K562 (cell line): ENCODE measurements at regions not wholly inside any gene's neighbourhood (a gene's known extent, or its start where the extent isn't known, plus 50 kb on each side); places are given as distances from the start of the nearest gene placed in this dataset.
A peak's percentile ranks its signal among the peaks of the same experiment; 100 is the strongest.
"Not testable (repeated sequence)": the region's sequence is repeated elsewhere in the genome, so short reads cannot be mapped to it uniquely, and the experiment has no call there.

ENCODE experiments used
- ATAC-seq: fragments of 200-7000 bp; cut with Tn5 transposase; 3 replicates; pipeline ENCODE4 v1.9.1; 2020; ENCODE audit warnings: moderate library complexity
- BruUV-seq: library from RNA; stranded (reverse); fragments of 400-500 nt; replicated peaks from 2 replicates; lab custom pipeline; 2021; lab: Mats Ljungman, UMichigan
- CTCF ChIA-PET: fragments of 300-600 bp; formaldehyde crosslinking; extraction: SDS; loops from one replicate; lab custom pipeline; 2021; ENCODE audit warnings: low intra/inter-chr PET ratio; lab: Yijun Ruan, JAX
- POLR2A ChIA-PET: fragments of 300-600, 350-650 bp; sonication (Branson Sonifier 250); formaldehyde crosslinking; extraction: SDS; loops from one replicate; lab custom pipeline; 2021; ENCODE audit warnings: antibody characterized with exemption, inconsistent platforms; lab: Yijun Ruan, JAX
- DNase-seq, 4 experiments: peaks; one replicate each; pipeline versions ENCODE4 v3.0.0 to v3.0.0-alpha.2; 2011 to 2018; ENCODE audit warnings: low spot score in 3 of 4, mixed read lengths in 3 of 4; ENCODE audit errors: extremely low read depth in 1 of 4
- FAIRE-seq: peaks from 2 replicates; lab custom pipeline; 2011; peaks lifted over from hg19 to GRCh38; lab: Jason Lieb, UNC
- H2AFZ ChIP-seq: 2 replicates; pipeline ENCODE4 v1.6.0; 2011; ENCODE audit warnings: low read depth, low read length, control low read depth, inconsistent platforms
- H3K27ac ChIP-seq: fragments of 200-600 bp; 3 replicates; pipeline ENCODE4 v1.8.0; 2011; ENCODE audit warnings: low read depth, mild to moderate bottlenecking, control low read depth, inconsistent platforms, low read length, moderate library complexity, mixed read lengths; ENCODE audit errors: extremely low read depth
- H3K27me3 ChIP-seq, 2 experiments: fragments of 300-600 bp in 1 of 2; 2 replicates in 1 of 2; 3 replicates in 1 of 2; pipeline versions ENCODE4 v1.6.0 to v1.8.0; 2011; ENCODE audit warnings: inconsistent platforms in 2 of 2, low read length in 2 of 2, mild to moderate bottlenecking in 1 of 2, mixed read lengths in 1 of 2, moderate library complexity in 1 of 2; ENCODE audit not compliant: control insufficient read depth in 2 of 2, insufficient read depth in 2 of 2
- H3K36me3 ChIP-seq: fragments of 300-600 bp; 3 replicates; pipeline ENCODE4 v1.8.0; 2011; ENCODE audit warnings: mild to moderate bottlenecking, low read length, inconsistent platforms; ENCODE audit not compliant: control insufficient read depth, insufficient read depth
- H3K4me1 ChIP-seq, 2 experiments: fragments of 200-600 bp in 1 of 2; replicated peaks in 1 of 2; 2 replicates in 1 of 2; 3 replicates in 1 of 2; pipeline versions ENCODE4 v1.5.1 to v1.8.0; 2011; ENCODE audit warnings: inconsistent platforms in 2 of 2, low read length in 2 of 2, mild to moderate bottlenecking in 1 of 2, mixed read lengths in 1 of 2, moderate library complexity in 1 of 2; ENCODE audit not compliant: control insufficient read depth in 2 of 2, insufficient read depth in 2 of 2
- H3K4me2 ChIP-seq: 2 replicates; pipeline ENCODE4 v1.6.1; 2011; ENCODE audit warnings: low read length, control low read depth, inconsistent platforms, mixed read lengths; ENCODE audit not compliant: insufficient read depth
- H3K4me3 ChIP-seq: fragments of 200-600 bp; sonication (generic), shearing (Covaris generic); 2 replicates; pipeline ENCODE4 v1.5.1; 2016; ENCODE audit warnings: control low read depth, inconsistent platforms
- H3K79me2 ChIP-seq: fragments of 200-600 bp; 3 replicates; pipeline ENCODE4 v1.8.0; 2011; ENCODE audit warnings: low read length, inconsistent platforms; ENCODE audit not compliant: control insufficient read depth, insufficient read depth
- H3K9ac ChIP-seq, 2 experiments: 2 replicates each; pipeline versions ENCODE4 v1.6.0 to v1.6.1; 2011; ENCODE audit warnings: low read depth in 2 of 2, low read length in 2 of 2, control low read depth in 1 of 2, inconsistent platforms in 1 of 2, mild to moderate bottlenecking in 1 of 2, mixed read lengths in 1 of 2; ENCODE audit not compliant: insufficient read depth in 1 of 2
- H3K9me1 ChIP-seq: one replicate; pipeline ENCODE4 v1.6.0; 2011; ENCODE audit warnings: inconsistent platforms, mild to moderate bottlenecking, low read length, moderate library complexity; ENCODE audit not compliant: control insufficient read depth, insufficient read depth
- H3K9me3 ChIP-seq: replicated peaks from 2 replicates; pipeline ENCODE4 v1.5.1; 2011; ENCODE audit warnings: low read depth, low read length, inconsistent platforms; ENCODE audit not compliant: control insufficient read depth, insufficient read depth
- H4K20me1 ChIP-seq: replicated peaks from 2 replicates; pipeline ENCODE4 v1.6.1; 2011; ENCODE audit warnings: low read length, inconsistent platforms, mixed read lengths; ENCODE audit not compliant: control insufficient read depth, insufficient read depth
- C11orf30 ChIP-seq: fragments of 450-650 bp; IDR thresholded peaks from 2 replicates; pipeline ENCODE4 v1.6.1; 2016; ENCODE audit warnings: low read depth, mild to moderate bottlenecking
- CXXC5 ChIP-seq: fragments of 250-450 bp; sonication (Bioruptor Pico); IDR thresholded peaks from 2 replicates; pipeline ENCODE4 v1.8.0; 2022; ENCODE audit warnings: inconsistent platforms, mild to moderate bottlenecking, moderate library complexity
- EGR1 ChIP-seq: fragments of 450-650 bp; conservative IDR thresholded peaks from 2 replicates; pipeline ENCODE4 v1.6.1; 2017; ENCODE audit warnings: mild to moderate bottlenecking
- FOXK2 ChIP-seq, 2 experiments: fragments of 450-650 bp; IDR thresholded peaks in 1 of 2; conservative IDR thresholded peaks in 1 of 2; 2 replicates each; pipeline ENCODE4 v1.6.1; 2016; ENCODE audit warnings: low read depth in 2 of 2, mild to moderate bottlenecking in 1 of 2
- MAFF ChIP-seq: IDR thresholded peaks from 2 replicates; pipeline ENCODE4 v1.6.1; 2012; ENCODE audit warnings: low read length, improper control_type of control experiment
- MAFG ChIP-seq: fragments of 450-650 bp; conservative IDR thresholded peaks from 2 replicates; pipeline ENCODE4 v1.6.1; 2016; ENCODE audit warnings: missing genetic modification characterization, missing compliant biosample characterization
- NR4A1 ChIP-seq, 2 experiments: fragments of 250-450 bp in 1 of 2; fragments of 450-650 bp in 1 of 2; sonication (Bioruptor Pico) in 1 of 2; IDR thresholded peaks; 2 replicates each; pipeline versions ENCODE4 v1.4.0 to v1.6.1; 2016 to 2020; ENCODE audit warnings: mild to moderate bottlenecking in 2 of 2, missing compliant biosample characterization in 1 of 2, missing genetic modification characterization in 1 of 2, moderate library complexity in 1 of 2
- TAF9B ChIP-seq: fragments of 450-650 bp; IDR thresholded peaks from 2 replicates; pipeline ENCODE4 v1.6.1; 2018; ENCODE audit warnings: mild to moderate bottlenecking; ENCODE audit not compliant: partially characterized antibody
- ZNF133 ChIP-seq: fragments of 250-450 bp; sonication (Bioruptor Pico); IDR thresholded peaks from 2 replicates; pipeline ENCODE4 v1.4.0; 2020; ENCODE audit warnings: mild to moderate bottlenecking
- ZNF316 ChIP-seq: fragments of 450-650 bp; IDR thresholded peaks from 2 replicates; pipeline ENCODE4 v1.6.1; 2016
- ZSCAN32 ChIP-seq: fragments of 450-650 bp; formaldehyde crosslinking; IDR thresholded peaks from 2 replicates; pipeline ENCODE4 v1.4.0; 2020; ENCODE audit warnings: mild to moderate bottlenecking, moderate library complexity
- WGBS: fragments of 100-300 bp; shearing (Covaris generic); methylation state at CpG from one replicate; pipeline ENCODE4 v1.1.6; 2016; ENCODE audit warnings: low coverage, mixed read lengths; ENCODE audit not compliant: insufficient coverage; ENCODE audit errors: missing lambda C conversion rate; 5-methylcytosine and 5-hydroxymethylcytosine counted together
- in situ Hi-C: fragments of 300-500 bp; cut with MboI; formaldehyde crosslinking; loops from 4 replicates; pipeline ENCODE4 v1.15.0; 2018; ENCODE audit warnings: inconsistent platforms, mixed read lengths
- intact Hi-C: fragments of 100-400 bp; cut with micrococcal nuclease; formaldehyde crosslinking; loops from 2 replicates; pipeline ENCODE4 v1.14.2; 2022
- TF ChIP-seq, protein P1 (sequence below): fragments of 450-650 bp; IDR thresholded peaks from 2 replicates; pipeline ENCODE4 v1.6.1; 2016; ENCODE audit warnings: borderline replicate concordance

DNA sequence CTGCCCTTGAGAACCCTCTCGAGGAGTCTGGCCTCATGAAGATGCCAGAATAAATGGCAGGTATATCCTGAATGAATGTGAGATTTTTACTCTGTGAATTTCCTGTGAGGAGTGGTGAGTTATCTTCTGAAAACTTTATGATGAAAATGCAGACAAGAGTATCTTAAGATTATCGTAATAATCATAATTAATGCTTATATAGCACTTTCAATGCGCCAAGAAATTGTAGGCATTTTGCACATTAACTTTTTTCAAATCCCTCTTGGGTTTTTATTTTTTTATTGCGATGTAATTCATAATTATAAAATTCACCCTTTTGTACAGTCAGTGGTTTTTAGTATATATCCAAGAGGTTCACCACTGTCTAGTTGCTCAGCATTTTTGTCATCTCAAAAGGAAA lies 135.1 kb downstream of the FOXD4L6 start:
- H4K20me1 ChIP-seq, H3K4me1 ChIP-seq, in situ Hi-C loops, intact Hi-C loops, FAIRE-seq, DNase-seq, H3K9me1 ChIP-seq, BruUV-seq, H2AFZ ChIP-seq, CTCF ChIA-PET, POLR2A ChIA-PET, H3K27ac ChIP-seq, H3K9me3 ChIP-seq, H3K36me3 ChIP-seq, ATAC-seq, H3K27me3 ChIP-seq: not testable (repeated sequence)
- Histone ChIP-seq H3K79me2 (peaks cover 24% of the 10 kb centered on the region), H3K4me2 (peak overlapping the region; percentile 60), H3K4me3 (peak overlapping the region; percentile 64), H3K9ac (peak overlapping the region in 1 of 2 experiments; percentile 91; a peak in 1 of 4 replicates)
- TF ChIP-seq MAFG (tag): peak; percentile 58; the same call in 1 of the 2 replicates
- TF ChIP-seq ZNF316: peak; percentile 86
- TF ChIP-seq MAFF: peak; percentile 27; the same call in 1 of the 2 replicates
- TF ChIP-seq C11orf30: peak; percentile 67
- 51% methylated on average over 3 of the region's 4 CpGs for WGBS

DNA sequence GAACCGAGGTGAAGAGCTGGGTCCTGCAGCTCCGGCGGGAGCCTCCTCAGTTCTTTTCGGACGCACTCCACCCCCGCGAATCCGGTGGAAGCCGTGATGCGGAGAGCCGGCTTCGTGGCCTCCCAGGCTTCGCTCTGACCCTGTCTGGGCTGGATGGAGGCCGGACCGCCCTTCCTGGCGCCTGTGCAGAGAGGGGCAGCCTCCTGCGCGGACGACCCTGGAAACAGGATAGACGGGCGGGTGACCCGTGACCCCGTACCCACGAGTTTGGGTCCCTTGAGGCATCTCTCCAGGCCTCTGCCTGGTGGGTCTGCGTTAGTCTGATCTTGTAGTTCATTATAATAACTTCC lies 136.0 kb downstream of the FOXD4L6 start:
- POLR2A ChIA-PET; H3K9me1 ChIP-seq; FAIRE-seq; H3K27me3 ChIP-seq; H4K20me1 ChIP-seq; H3K4me1 ChIP-seq; in situ Hi-C loops; intact Hi-C loops; CTCF ChIA-PET; H3K36me3 ChIP-seq; H3K9me3 ChIP-seq; TF ChIP-seq NR4A1 (tag; IDR thresholded peaks at IDR 0.05): not testable (repeated sequence)
- BruUV-seq: TSS peak; percentile 68
- peak overlapping the region; percentile 91 to 98 for H3K9ac ChIP-seq
- peaks cover 24% of the 10 kb centered on the region for H3K79me2 ChIP-seq
- DNase-seq: peak in 3 of 4 experiments; percentile 7 to 16 (median 14)
- ATAC-seq: peak; percentile 46
- WGBS: under 1% methylated on average over 23 of the region's 25 CpGs
- peak overlapping the region; percentile 97 for H3K27ac ChIP-seq
- peak overlapping the region; percentile 64 for H3K4me3 ChIP-seq
- H3K4me2 ChIP-seq: peak overlapping the region; percentile 92
- H2AFZ ChIP-seq: peak overlapping the region; percentile 99
- TF ChIP-seq ZNF133 (CRISPR knock-in tag): 0 out of 2 replicates have a peak, but pooled peaks have one; percentile 47
- 0 out of 4 replicates have a peak, but pooled peaks of 1 of the 2 experiments have one; percentile 7 for TF ChIP-seq FOXK2 (conservative IDR thresholded peaks at IDR 0.05 in 1 of 2, IDR thresholded peaks at IDR 0.05 in 1 of 2; ENCODE audit: low read depth in 2 of 2)
- TF ChIP-seq NR4A1 (CRISPR knock-in tag; IDR thresholded peaks at IDR 0.05): 0 out of 2 replicates have a peak, but pooled peaks have one; percentile 72
- 0 out of 2 replicates have a peak, but pooled peaks have one; percentile 31 for TF ChIP-seq CXXC5
- TF ChIP-seq, protein P1, sequence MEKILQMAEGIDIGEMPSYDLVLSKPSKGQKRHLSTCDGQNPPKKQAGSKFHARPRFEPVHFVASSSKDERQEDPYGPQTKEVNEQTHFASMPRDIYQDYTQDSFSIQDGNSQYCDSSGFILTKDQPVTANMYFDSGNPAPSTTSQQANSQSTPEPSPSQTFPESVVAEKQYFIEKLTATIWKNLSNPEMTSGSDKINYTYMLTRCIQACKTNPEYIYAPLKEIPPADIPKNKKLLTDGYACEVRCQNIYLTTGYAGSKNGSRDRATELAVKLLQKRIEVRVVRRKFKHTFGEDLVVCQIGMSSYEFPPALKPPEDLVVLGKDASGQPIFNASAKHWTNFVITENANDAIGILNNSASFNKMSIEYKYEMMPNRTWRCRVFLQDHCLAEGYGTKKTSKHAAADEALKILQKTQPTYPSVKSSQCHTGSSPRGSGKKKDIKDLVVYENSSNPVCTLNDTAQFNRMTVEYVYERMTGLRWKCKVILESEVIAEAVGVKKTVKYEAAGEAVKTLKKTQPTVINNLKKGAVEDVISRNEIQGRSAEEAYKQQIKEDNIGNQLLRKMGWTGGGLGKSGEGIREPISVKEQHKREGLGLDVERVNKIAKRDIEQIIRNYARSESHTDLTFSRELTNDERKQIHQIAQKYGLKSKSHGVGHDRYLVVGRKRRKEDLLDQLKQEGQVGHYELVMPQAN: 0 out of 2 replicates have a peak, but pooled peaks have one; percentile 18
- TF ChIP-seq TAF9B: peak; percentile 8
- peak; percentile 89 for TF ChIP-seq EGR1
- TF ChIP-seq ZSCAN32 (CRISPR knock-in tag): 0 out of 2 replicates have a peak, but pooled peaks have one; percentile 22
